ENCODE measurements at regions not wholly inside any gene's neighbourhood (a gene's known extent, or its start where the extent isn't known, plus 50 kb on each side); places are given as distances from the start of the nearest gene placed in this dataset.

DNA sequence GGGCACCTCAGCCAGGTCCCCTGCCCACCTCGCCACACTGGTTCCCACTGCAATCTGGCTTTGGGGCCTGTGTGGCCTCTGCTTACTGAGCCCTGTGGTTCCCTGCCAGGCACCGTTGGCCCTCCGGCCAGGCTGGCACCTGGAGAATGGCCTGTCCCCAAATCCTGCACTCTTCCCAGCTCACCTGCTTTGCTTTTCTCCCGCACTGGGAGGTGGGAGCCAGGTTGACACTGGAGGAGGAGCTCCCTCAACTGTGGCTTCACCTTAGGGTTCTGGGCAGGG lies 97.0 kb downstream of the SCGB2B2 start:
- Mint-ChIP-seq H3K27me3 (ENCODE audit: insufficient read depth, unreplicated experiment) (no peaks in the 10 kb centered on the region), H3K4me1 (ENCODE audit: low read depth, unreplicated experiment) (no peaks in the 10 kb centered on the region), H3K9me3 (ENCODE audit: unreplicated experiment) (no peaks in the 10 kb centered on the region), H3K36me3 (ENCODE audit: insufficient read depth, unreplicated experiment) (no peaks in the 10 kb centered on the region), H3K27ac (ENCODE audit: unreplicated experiment) (no peak overlapping the region), H3K4me3 (ENCODE audit: unreplicated experiment) (no peak overlapping the region)
- intact Hi-C loops (cut with micrococcal nuclease; ENCODE audit: unreplicated experiment) = no loop called here
- no TSS peak for BruUV-seq (replicated peaks)
- ChIA-PET CTCF (no interaction called here), POLR2A (no interaction called here)
- Histone ChIP-seq H3K4me3 (ENCODE audit: low read depth, low read length) (no peak overlapping the region), H3K36me3 (ENCODE audit: control insufficient read depth, insufficient read depth, low read length) (no peaks in the 10 kb centered on the region), H3K27me3 (replicated peaks; ENCODE audit: control insufficient read depth, insufficient read depth, low read length) (no peaks in the 10 kb centered on the region), H3K9me3 (peaks cover 5% of the 10 kb centered on the region; the same call in 1 of the 2 replicates), H3K4me1 (no peaks in the 10 kb centered on the region)
- DNase-seq = no peak
- TF ChIP-seq, protein P1, sequence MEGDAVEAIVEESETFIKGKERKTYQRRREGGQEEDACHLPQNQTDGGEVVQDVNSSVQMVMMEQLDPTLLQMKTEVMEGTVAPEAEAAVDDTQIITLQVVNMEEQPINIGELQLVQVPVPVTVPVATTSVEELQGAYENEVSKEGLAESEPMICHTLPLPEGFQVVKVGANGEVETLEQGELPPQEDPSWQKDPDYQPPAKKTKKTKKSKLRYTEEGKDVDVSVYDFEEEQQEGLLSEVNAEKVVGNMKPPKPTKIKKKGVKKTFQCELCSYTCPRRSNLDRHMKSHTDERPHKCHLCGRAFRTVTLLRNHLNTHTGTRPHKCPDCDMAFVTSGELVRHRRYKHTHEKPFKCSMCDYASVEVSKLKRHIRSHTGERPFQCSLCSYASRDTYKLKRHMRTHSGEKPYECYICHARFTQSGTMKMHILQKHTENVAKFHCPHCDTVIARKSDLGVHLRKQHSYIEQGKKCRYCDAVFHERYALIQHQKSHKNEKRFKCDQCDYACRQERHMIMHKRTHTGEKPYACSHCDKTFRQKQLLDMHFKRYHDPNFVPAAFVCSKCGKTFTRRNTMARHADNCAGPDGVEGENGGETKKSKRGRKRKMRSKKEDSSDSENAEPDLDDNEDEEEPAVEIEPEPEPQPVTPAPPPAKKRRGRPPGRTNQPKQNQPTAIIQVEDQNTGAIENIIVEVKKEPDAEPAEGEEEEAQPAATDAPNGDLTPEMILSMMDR (IDR thresholded peaks at IDR 0.05; ENCODE audit: insufficient read depth in 1 of 2, low read depth in 1 of 2, low read length in 1 of 2, severe bottlenecking in 1 of 2, unreplicated experiment in 1 of 2) = no peak

GRCh38 chr19:34579281-34580054 lies 97.5 kb downstream of the SCGB2B2 start:
- TF ChIP-seq, protein P1 (IDR thresholded peaks at IDR 0.05; ENCODE audit: insufficient read depth in 1 of 2, low read depth in 1 of 2, low read length in 1 of 2, severe bottlenecking in 1 of 2, unreplicated experiment in 1 of 2) = no peak
- no peaks in the 10 kb centered on the region for H3K9me3 Mint-ChIP-seq (ENCODE audit: unreplicated experiment)
- intact Hi-C loops (cut with micrococcal nuclease; ENCODE audit: unreplicated experiment) = no loop called here
- no peaks in the 10 kb centered on the region for H3K36me3 ChIP-seq (ENCODE audit: control insufficient read depth, insufficient read depth, low read length)
- no peaks in the 10 kb centered on the region for H3K27me3 ChIP-seq (replicated peaks; ENCODE audit: control insufficient read depth, insufficient read depth, low read length)
- H3K4me1 ChIP-seq = no peaks in the 10 kb centered on the region
- H3K27ac Mint-ChIP-seq (ENCODE audit: unreplicated experiment) = no peak overlapping the region
- no peaks in the 10 kb centered on the region for H3K4me1 Mint-ChIP-seq (ENCODE audit: low read depth, unreplicated experiment)
- H3K9me3 ChIP-seq = peaks cover 5% of the 10 kb centered on the region; the same call in 1 of the 2 replicates
- no peak for DNase-seq
- POLR2A ChIA-PET = no interaction called here
- H3K27me3 Mint-ChIP-seq (ENCODE audit: insufficient read depth, unreplicated experiment) = no peaks in the 10 kb centered on the region
- H3K4me3 ChIP-seq (ENCODE audit: low read depth, low read length) = no peak overlapping the region
- no peak overlapping the region for H3K4me3 Mint-ChIP-seq (ENCODE audit: unreplicated experiment)
- CTCF ChIA-PET = no interaction called here
- H3K36me3 Mint-ChIP-seq (ENCODE audit: insufficient read depth, unreplicated experiment) = no peaks in the 10 kb centered on the region
- no TSS peak for BruUV-seq (replicated peaks)

DNA sequence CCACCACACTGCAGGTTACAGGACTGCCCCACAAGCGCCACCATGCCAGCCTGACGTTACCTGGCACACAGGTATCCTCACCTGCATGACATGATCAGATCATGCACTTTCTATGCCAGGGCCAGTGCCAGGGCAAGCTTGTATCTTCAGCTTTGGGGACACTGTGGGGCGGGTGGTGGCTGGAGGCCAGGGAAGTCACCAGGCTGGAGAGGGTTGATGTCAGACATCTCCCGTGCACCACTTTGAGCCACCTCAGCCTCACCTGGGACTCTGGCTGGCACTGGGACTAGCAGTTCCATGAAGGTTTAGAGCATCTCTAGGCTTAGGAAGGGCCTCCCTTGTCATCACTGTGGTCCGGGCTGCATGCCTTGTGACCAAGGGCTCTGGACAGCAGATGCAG lies 97.2 kb downstream of the WTIP start:
- Mint-ChIP-seq H3K27me3 (ENCODE audit: insufficient read depth, unreplicated experiment) (no peaks in the 10 kb centered on the region), H3K9me3 (ENCODE audit: unreplicated experiment) (no peaks in the 10 kb centered on the region), H3K27ac (ENCODE audit: unreplicated experiment) (no peak overlapping the region), H3K4me3 (ENCODE audit: unreplicated experiment) (no peak overlapping the region), H3K36me3 (ENCODE audit: insufficient read depth, unreplicated experiment) (no peaks in the 10 kb centered on the region), H3K4me1 (ENCODE audit: low read depth, unreplicated experiment) (no peaks in the 10 kb centered on the region)
- Histone ChIP-seq H3K4me1 (no peaks in the 10 kb centered on the region), H3K36me3 (ENCODE audit: control insufficient read depth, insufficient read depth, low read length) (no peaks in the 10 kb centered on the region), H3K27me3 (replicated peaks; ENCODE audit: control insufficient read depth, insufficient read depth, low read length) (no peaks in the 10 kb centered on the region), H3K9me3 (peaks cover 5% of the 10 kb centered on the region; the same call in 1 of the 2 replicates), H3K4me3 (ENCODE audit: low read depth, low read length) (no peak overlapping the region)
- ChIA-PET CTCF (no interaction called here), POLR2A (no interaction called here)
- BruUV-seq (replicated peaks) = no TSS peak
- intact Hi-C loops (cut with micrococcal nuclease; ENCODE audit: unreplicated experiment) = no loop called here
- DNase-seq = no peak
- TF ChIP-seq, protein P1 (IDR thresholded peaks at IDR 0.05; ENCODE audit: insufficient read depth in 1 of 2, low read depth in 1 of 2, low read length in 1 of 2, severe bottlenecking in 1 of 2, unreplicated experiment in 1 of 2) = no peak

Data from Caco-2 (cell line).